HG03103 (cell line): ENCODE measurements at regions not wholly inside any gene's neighbourhood (a gene's known extent, or its start where the extent isn't known, plus 50 kb on each side); places are given as distances from the start of the nearest gene placed in this dataset.
"Not testable (repeated sequence)": the region's sequence is repeated elsewhere in the genome, so short reads cannot be mapped to it uniquely, and the experiment has no call there.

ENCODE experiments used
- ATAC-seq: cut with Tn5 transposase; IDR thresholded peaks from one replicate; pipeline ENCODE4 v1.9.1; 2021; ENCODE audit warnings: low read depth; ENCODE audit not compliant: unreplicated experiment

GRCh38 chr4:147096667-147097604, 151.3 kb upstream of the TTC29 start:
- ATAC-seq: no peak

- no peak for ATAC-seq
These were observed 156.0 kb upstream of the TTC29 start for GRCh38 chr4:147101678-147102077.

- ATAC-seq: no peak
These were observed 156.9 kb upstream of the TTC29 start for GRCh38 chr4:147102596-147102995.

GRCh38 chr4:147103403-147103946, 157.8 kb upstream of the TTC29 start:
- ATAC-seq: no peak

- ATAC-seq: no peak
These were observed 159.1 kb upstream of the TTC29 start for GRCh38 chr4:147104768-147105167.

- ATAC-seq: no peak
These were observed 162.7 kb upstream of the TTC29 start for GRCh38 chr4:147108409-147108808.

GRCh38 chr4:147109800-147110199, 164.1 kb upstream of the TTC29 start:
- no peak for ATAC-seq

GRCh38 chr4:147110473-147111367, 165.1 kb upstream of the TTC29 start:
- no peak for ATAC-seq

- not testable (repeated sequence) for ATAC-seq
These were observed 166.5 kb upstream of the TTC29 start for GRCh38 chr4:147112196-147112595.

GRCh38 chr4:147117431-147117830, 171.8 kb upstream of the TTC29 start:
- no peak for ATAC-seq

GRCh38 chr4:147118528-147118927, 172.9 kb upstream of the TTC29 start:
- no peak for ATAC-seq

- ATAC-seq: no peak
These were observed 177.0 kb upstream of the TTC29 start for GRCh38 chr4:147122685-147123084.

GRCh38 chr4:147123146-147123545, 177.5 kb upstream of the TTC29 start:
- ATAC-seq: no peak

GRCh38 chr4:147128787-147129186, 183.1 kb upstream of the TTC29 start:
- no peak for ATAC-seq

GRCh38 chr4:147129687-147130086, 184.0 kb upstream of the TTC29 start:
- ATAC-seq: no peak

- no peak for ATAC-seq
These were observed 189.0 kb upstream of the TTC29 start for GRCh38 chr4:147134536-147135210.

- no peak for ATAC-seq
These were observed 190.6 kb upstream of the TTC29 start for GRCh38 chr4:147136310-147136709.

- no peak for ATAC-seq
These were observed 191.1 kb upstream of the TTC29 start for GRCh38 chr4:147136751-147137150.

- ATAC-seq: no peak
These were observed 191.6 kb upstream of the TTC29 start for GRCh38 chr4:147137280-147137679.

GRCh38 chr4:147138171-147138570, 192.5 kb upstream of the TTC29 start:
- no peak for ATAC-seq
